Esophagus squamous epithelium (tissue), 5 donors: ENCODE measurements at regions not wholly inside any gene's neighbourhood (a gene's known extent, or its start where the extent isn't known, plus 50 kb on each side); places are given as distances from the start of the nearest gene placed in this dataset.

Source experiments
- DNase-seq: peaks from one replicate; lab custom pipeline; 2025; lab: John Stamatoyannopoulos, UW
- H3K27ac ChIP-seq, 4 donors: fragments of 200-600 bp; sonication (generic); one replicate each; pipeline ENCODE4 v1.5.1; 2016 to 2019; ENCODE audit warnings: mild to moderate bottlenecking in 1 of 4
- H3K27me3 ChIP-seq, 4 donors: fragments of 200-600 bp; sonication (generic); 1 replicate in 3 of 4; 2 replicates in 1 of 4; pipeline versions ENCODE4 v1.5.1 to v1.6.0; 2017 to 2021; ENCODE audit warnings: antibody characterized with exemption in 1 of 4
- H3K36me3 ChIP-seq, 3 donors: fragments of 200-600 bp; sonication (generic); one replicate each; pipeline ENCODE4 v1.5.1; 2016 to 2019
- H3K4me1 ChIP-seq, 3 donors: fragments of 200-600 bp; sonication (generic); one replicate each; pipeline ENCODE4 v1.5.1; 2017 to 2019
- H3K4me3 ChIP-seq, 4 donors: fragments of 200-600 bp; sonication (generic); 1 replicate in 3 of 4; 2 replicates in 1 of 4; pipeline ENCODE4 v1.5.1; 2016 to 2019; ENCODE audit warnings: mild to moderate bottlenecking in 2 of 4, moderate library complexity in 1 of 4
- H3K9me3 ChIP-seq, 3 donors: fragments of 200-600 bp; sonication (generic); one replicate each; pipeline ENCODE4 v1.5.1; 2016 to 2019
- CTCF ChIP-seq, 6 experiments: fragments of 450-650 bp in 4 of 6; fragments of 200-600 bp in 2 of 6; sonication (generic) in 2 of 6; IDR thresholded peaks; one replicate each; pipeline ENCODE4 v1.5.1; 2016 to 2019; ENCODE audit warnings: antibody characterized with exemption in 6 of 6, mild to moderate bottlenecking in 4 of 6, moderate library complexity in 4 of 6
- POLR2A ChIP-seq, 4 donors: fragments of 450-650 bp; IDR thresholded peaks; one replicate each; pipeline ENCODE4 v1.6.1; 2017; ENCODE audit warnings: antibody characterized with exemption in 4 of 4, mild to moderate bottlenecking in 4 of 4, moderate library complexity in 3 of 4
- WGBS, 2 donors: methylation state at CpG; one replicate each; pipeline ENCODE4 v1.1.5; 2018; 5-methylcytosine and 5-hydroxymethylcytosine counted together
- intact Hi-C: fragments of 100-400 bp; cut with DNase I; formaldehyde crosslinking; loops from one replicate; pipeline ENCODE4 v1.15.0; 2022
- donor health status: DM: yes; HTN: yes; CAD: no.

- TF ChIP-seq CTCF (IDR thresholded peaks at IDR 0.05) (no peak), POLR2A (IDR thresholded peaks at IDR 0.05) (no peak)
- Histone ChIP-seq H3K4me1 (peaks cover 0 to 12% (median 0%) of the 10 kb centered on the region in 3 donors), H3K9me3 (peaks cover 0 to 11% (median 0%) of the 10 kb centered on the region in 3 donors), H3K36me3 (no peaks in the 10 kb centered on the region), H3K27me3 (peaks cover 0 to 8% (median 0%) of the 10 kb centered on the region in 4 donors), H3K4me3 (no peak overlapping the region), H3K27ac (no peak overlapping the region)
- WGBS, 2 donors = 66 to 72% methylated on average over 2 of the region's 2 CpGs
- intact Hi-C loops = no loop called here
- no peak for DNase-seq
These were observed 116.0 kb downstream of the GALR1 start for GRCh38 chr18:77365667-77366066.

GRCh38 chr18:77366067-77366719 lies 116.5 kb downstream of the GALR1 start:
- Histone ChIP-seq H3K9me3 (peaks cover 0 to 11% (median 0%) of the 10 kb centered on the region in 3 donors), H3K4me3 (no peak overlapping the region), H3K27ac (no peak overlapping the region), H3K27me3 (peaks cover 0 to 8% (median 0%) of the 10 kb centered on the region in 4 donors), H3K4me1 (peaks cover 0 to 12% (median 0%) of the 10 kb centered on the region in 3 donors), H3K36me3 (no peaks in the 10 kb centered on the region)
- TF ChIP-seq POLR2A (IDR thresholded peaks at IDR 0.05) (no peak), CTCF (IDR thresholded peaks at IDR 0.05) (no peak)
- intact Hi-C loops = no loop called here
- no peak for DNase-seq
- WGBS, 2 donors = 58 to 77% methylated on average over 6 to 10 of the region's 11 CpGs

GRCh38 chr18:77366720-77367641 lies 117.3 kb downstream of the GALR1 start:
- Histone ChIP-seq H3K27ac (peak overlapping the region in 1 of 4 donors; percentile 15), H3K9me3 (peaks cover 0 to 11% (median 0%) of the 10 kb centered on the region in 3 donors), H3K4me3 (peak overlapping the region in 3 of 4 donors; percentile 10 to 47 (median 22)), H3K36me3 (no peaks in the 10 kb centered on the region), H3K27me3 (peaks cover 0 to 8% (median 0%) of the 10 kb centered on the region in 4 donors), H3K4me1 (peaks cover 0 to 12% (median 0%) of the 10 kb centered on the region in 3 donors)
- TF ChIP-seq POLR2A (IDR thresholded peaks at IDR 0.05) (no peak), CTCF (IDR thresholded peaks at IDR 0.05) (no peak)
- DNase-seq = no peak
- 19 to 21% methylated on average over 25 to 27 of the region's 27 CpGs for WGBS, 2 donors
- intact Hi-C loops = no loop called here

- intact Hi-C loops = no loop called here
- TF ChIP-seq POLR2A (IDR thresholded peaks at IDR 0.05) = no peak
- TF ChIP-seq CTCF (IDR thresholded peaks at IDR 0.05) = no peak
- Histone ChIP-seq H3K27me3 (peaks cover 0 to 8% (median 0%) of the 10 kb centered on the region in 4 donors), H3K27ac (no peak overlapping the region), H3K4me1 (peaks cover 0 to 12% (median 0%) of the 10 kb centered on the region in 3 donors), H3K4me3 (no peak overlapping the region), H3K36me3 (no peaks in the 10 kb centered on the region), H3K9me3 (peaks cover 0 to 11% (median 0%) of the 10 kb centered on the region in 3 donors)
- DNase-seq = no peak
- 90 to 95% methylated on average over 2 of the region's 2 CpGs for WGBS, 2 donors
These were observed 120.0 kb downstream of the GALR1 start for GRCh38 chr18:77369644-77370043.
